Prostate gland (tissue), 2 donors: ENCODE measurements at regions not wholly inside any gene's neighbourhood (a gene's known extent, or its start where the extent isn't known, plus 50 kb on each side); places are given as distances from the start of the nearest gene placed in this dataset.

Source experiments
- DNase-seq: peaks from one replicate; pipeline ENCODE4 v3.0.0-alpha.2; 2019; ENCODE audit warnings: low spot score
- H3K27ac ChIP-seq, 2 donors: fragments of 200-600 bp; sonication (generic); 2 replicates each; pipeline ENCODE4 v1.5.1; 2017 to 2019
- H3K27me3 ChIP-seq: fragments of 200-600 bp; sonication (generic); replicated peaks from 2 replicates; pipeline ENCODE4 v1.5.1; 2019; ENCODE audit not compliant: insufficient read depth
- H3K36me3 ChIP-seq, 2 donors: fragments of 200-600 bp; sonication (generic); 1 replicate in 1 of 2; 2 replicates in 1 of 2; pipeline versions ENCODE4 v1.5.1 to v1.8.1; 2017 to 2019
- H3K4me1 ChIP-seq: fragments of 200-600 bp; sonication (generic); replicated peaks from 2 replicates; pipeline ENCODE4 v1.5.1; 2019
- H3K4me3 ChIP-seq, 2 donors: fragments of 200-600 bp; sonication (generic); 2 replicates each; pipeline ENCODE4 v1.5.1; 2017 to 2019
- H3K9me3 ChIP-seq: fragments of 200-600 bp; sonication (generic); 2 replicates; pipeline ENCODE4 v1.5.1; 2017
- CTCF ChIP-seq, 4 experiments: fragments of 200-600 bp in 2 of 4; fragments of 450-650 bp in 2 of 4; sonication (generic) in 2 of 4; IDR thresholded peaks; 1 replicate in 3 of 4; 2 replicates in 1 of 4; pipeline ENCODE4 v1.5.1; 2016 to 2019; ENCODE audit warnings: antibody characterized with exemption in 4 of 4, mild to moderate bottlenecking in 2 of 4, moderate library complexity in 2 of 4
- POLR2A ChIP-seq: fragments of 450-650 bp; IDR thresholded peaks from one replicate; pipeline ENCODE4 v1.6.1; 2016; ENCODE audit warnings: antibody characterized with exemption, mild to moderate bottlenecking
- POLR2AphosphoS5 ChIP-seq: sonication (generic); formaldehyde crosslinking; IDR thresholded peaks from one replicate; pipeline ENCODE4 v1.6.1; 2017; ENCODE audit warnings: antibody characterized with exemption
- WGBS: methylation state at CpG from one replicate; pipeline ENCODE4 v1.1.5; 2018; 5-methylcytosine and 5-hydroxymethylcytosine counted together
- intact Hi-C: fragments of 100-400 bp; cut with DNase I; formaldehyde crosslinking; loops from one replicate; pipeline ENCODE4 v1.14.2; 2022

GRCh38 chr18:43681661-43682060 lies 404.4 kb upstream of the SYT4 start:
- no peak overlapping the region for H3K27ac ChIP-seq
- DNase-seq: no peak

DNA sequence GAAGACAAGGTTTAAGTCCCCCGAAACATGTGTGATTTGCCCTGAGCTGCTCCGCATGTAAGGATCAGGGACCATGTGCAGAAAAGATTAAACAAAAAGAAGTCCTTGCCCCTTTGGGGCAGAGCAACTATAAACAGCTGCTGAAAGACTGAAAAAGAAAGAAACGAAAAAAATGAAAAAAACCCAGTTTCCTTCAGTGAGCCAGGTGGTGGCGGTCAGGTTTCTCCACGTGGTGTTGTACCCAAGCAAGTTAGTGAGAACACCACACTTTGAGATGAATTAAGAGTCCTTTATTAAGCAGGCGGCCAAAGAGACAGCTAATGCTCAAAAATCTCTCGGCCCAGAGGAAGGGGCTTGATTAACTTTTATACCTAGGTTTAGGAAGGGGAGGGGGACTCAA lies 404.9 kb upstream of the SYT4 start:
- H3K27ac ChIP-seq: no peak overlapping the region
- intact Hi-C loops: no loop called here
- no peaks in the 10 kb centered on the region for H3K27me3 ChIP-seq
- no peak overlapping the region for H3K4me3 ChIP-seq
- WGBS: 87% methylated on average over 7 of the region's 7 CpGs
- no peak for DNase-seq
- no peak for TF ChIP-seq POLR2AphosphoS5
- TF ChIP-seq CTCF (IDR thresholded peaks at IDR 0.05): no peak
- no peak for TF ChIP-seq POLR2A
- H3K4me1 ChIP-seq: no peaks in the 10 kb centered on the region
- H3K36me3 ChIP-seq: no peaks in the 10 kb centered on the region
- H3K9me3 ChIP-seq: no peaks in the 10 kb centered on the region

More at GRCh38 chr18:43681661-43682060, 404.4 kb upstream of the SYT4 start:
- Histone ChIP-seq H3K27me3 (no peaks in the 10 kb centered on the region), H3K4me3 (no peak overlapping the region), H3K4me1 (no peaks in the 10 kb centered on the region), H3K9me3 (no peaks in the 10 kb centered on the region), H3K36me3 (no peaks in the 10 kb centered on the region)
- intact Hi-C loops: no loop called here
- 95% methylated on average over 5 of the region's 5 CpGs for WGBS
- TF ChIP-seq POLR2AphosphoS5 (no peak), POLR2A (no peak), CTCF (IDR thresholded peaks at IDR 0.05) (no peak)

DNA sequence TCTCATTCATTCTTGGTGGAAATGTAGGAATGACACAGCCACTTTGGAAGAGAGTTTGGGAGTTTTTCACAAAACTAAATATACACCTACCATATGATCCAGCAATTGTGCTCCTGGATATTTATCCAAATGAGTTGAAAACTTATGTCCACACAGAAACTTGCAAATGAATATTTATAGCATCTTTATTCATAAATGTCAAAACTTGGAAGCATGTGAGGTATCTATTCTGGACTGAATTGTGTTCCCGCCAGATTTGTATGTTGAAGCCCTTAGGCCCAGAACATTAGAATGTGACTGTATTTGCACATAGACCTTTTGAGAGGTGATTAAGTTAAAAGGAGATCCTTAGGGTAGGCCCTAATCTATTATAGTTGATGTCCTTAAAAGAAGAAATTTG lies 409.4 kb upstream of the SYT4 start:
- intact Hi-C loops: no loop called here
- Histone ChIP-seq H3K9me3 (no peaks in the 10 kb centered on the region), H3K4me3 (no peak overlapping the region), H3K4me1 (no peaks in the 10 kb centered on the region), H3K27me3 (no peaks in the 10 kb centered on the region), H3K27ac (no peak overlapping the region), H3K36me3 (no peaks in the 10 kb centered on the region)
- no peak for TF ChIP-seq POLR2AphosphoS5
- TF ChIP-seq CTCF (IDR thresholded peaks at IDR 0.05): no peak
- TF ChIP-seq POLR2A: no peak
- 90% methylated on average over 1 of the region's 1 CpG for WGBS
- no peak for DNase-seq

- H3K27ac ChIP-seq: no peak overlapping the region
- H3K9me3 ChIP-seq: no peaks in the 10 kb centered on the region
- H3K4me1 ChIP-seq: no peaks in the 10 kb centered on the region
- H3K36me3 ChIP-seq: no peaks in the 10 kb centered on the region
- TF ChIP-seq CTCF (IDR thresholded peaks at IDR 0.05) (no peak), POLR2A (no peak), POLR2AphosphoS5 (no peak)
- H3K4me3 ChIP-seq: no peak overlapping the region
- H3K27me3 ChIP-seq: no peaks in the 10 kb centered on the region
- no peak for DNase-seq
- 88% methylated on average over 4 of the region's 4 CpGs for WGBS
- intact Hi-C loops: no loop called here
These were observed 414.9 kb upstream of the SYT4 start for GRCh38 chr18:43692099-43692690.

GRCh38 chr18:43702399-43702798 lies 425.1 kb upstream of the SYT4 start:
- no peaks in the 10 kb centered on the region for H3K27me3 ChIP-seq
- H3K9me3 ChIP-seq: no peaks in the 10 kb centered on the region
- 81% methylated on average over 2 of the region's 2 CpGs for WGBS
- no peaks in the 10 kb centered on the region for H3K36me3 ChIP-seq
- no peak overlapping the region for H3K4me3 ChIP-seq
- DNase-seq: no peak
- no peak for TF ChIP-seq POLR2AphosphoS5
- no peak for TF ChIP-seq POLR2A
- TF ChIP-seq CTCF (IDR thresholded peaks at IDR 0.05): no peak
- H3K27ac ChIP-seq: no peak overlapping the region
- no peaks in the 10 kb centered on the region for H3K4me1 ChIP-seq
- intact Hi-C loops: no loop called here
